HepG2 (cell line): ENCODE measurements at regions not wholly inside any gene's neighbourhood (a gene's known extent, or its start where the extent isn't known, plus 50 kb on each side); places are given as distances from the start of the nearest gene placed in this dataset.

ENCODE experiments used
- ATAC-seq: fragments of 200-7000 bp; cut with Tn5 transposase; 3 replicates; pipeline ENCODE4 v1.9.1; 2020; ENCODE audit warnings: mild to moderate bottlenecking, moderate library complexity
- BruUV-seq: library from RNA; stranded (reverse); fragments of 400-500 nt; replicated peaks from 2 replicates; lab custom pipeline; 2021; lab: Mats Ljungman, UMichigan
- CTCF ChIA-PET: fragments of 300-600 bp; formaldehyde crosslinking; extraction: SDS; loops from one replicate; lab custom pipeline; 2021; ENCODE audit warnings: low total read pairs, inconsistent platforms, low intra/inter-chr PET ratio; lab: Yijun Ruan, JAX
- POLR2A ChIA-PET: fragments of 350-600 bp; sonication (Branson Sonifier 250); formaldehyde crosslinking; loops from one replicate; lab custom pipeline; 2020; ENCODE audit warnings: antibody characterized with exemption, inconsistent platforms; lab: Yijun Ruan, JAX
- DNase-seq: peaks from one replicate; pipeline ENCODE4 v3.0.0-alpha.2; 2015; ENCODE audit warnings: low spot score
- FAIRE-seq: peaks from 3 replicates; lab custom pipeline; 2011; peaks lifted over from hg19 to GRCh38; lab: Jason Lieb, UNC
- H2AFZ ChIP-seq: one replicate; pipeline ENCODE4 v1.6.1; 2011; ENCODE audit warnings: low read length, inconsistent platforms
- H3K27ac ChIP-seq: fragments of 300-600 bp; 3 replicates; pipeline ENCODE4 v1.8.0; 2011; ENCODE audit warnings: mixed run types, mild to moderate bottlenecking, mixed read lengths, low read length, inconsistent platforms; ENCODE audit not compliant: insufficient read depth; ENCODE audit errors: extremely low read length
- H3K27me3 ChIP-seq, 2 experiments: fragments of 200-600 bp in 1 of 2; 2 replicates in 1 of 2; 3 replicates in 1 of 2; pipeline versions ENCODE4 v1.6.0 to v1.8.0; 2011; ENCODE audit warnings: low read length in 2 of 2, mild to moderate bottlenecking in 2 of 2, moderate library complexity in 2 of 2, inconsistent platforms in 1 of 2; ENCODE audit not compliant: insufficient read depth in 2 of 2, control insufficient read depth in 1 of 2
- H3K36me3 ChIP-seq, 2 experiments: fragments of 200-600 bp in 1 of 2; replicated peaks in 1 of 2; 2 replicates in 1 of 2; 3 replicates in 1 of 2; pipeline versions ENCODE4 v1.5.1 to v1.8.0; 2011; ENCODE audit warnings: low read length in 2 of 2, inconsistent platforms in 1 of 2; ENCODE audit not compliant: insufficient read depth in 2 of 2, control insufficient read depth in 1 of 2
- H3K4me1 ChIP-seq: 2 replicates; pipeline ENCODE4 v1.5.1; 2012; ENCODE audit warnings: low read length, inconsistent platforms; ENCODE audit not compliant: insufficient read depth
- H3K4me2 ChIP-seq: 2 replicates; pipeline ENCODE4 v1.6.0; 2011; ENCODE audit warnings: low read depth, low read length, inconsistent platforms
- H3K4me3 ChIP-seq, 3 experiments: fragments of 200-600 bp in 1 of 3; sonication (generic), shearing (Covaris generic) in 1 of 3; replicated peaks in 1 of 3; 2 replicates each; pipeline ENCODE4 v1.5.1; 2011 to 2016; ENCODE audit warnings: low read length in 3 of 3, inconsistent platforms in 2 of 3, low read depth in 2 of 3, mild to moderate bottlenecking in 2 of 3, control low read depth in 1 of 3, mixed read lengths in 1 of 3; ENCODE audit not compliant: insufficient read depth in 1 of 3
- H3K79me2 ChIP-seq: one replicate; pipeline ENCODE4 v1.6.1; 2011; ENCODE audit warnings: low read length, inconsistent platforms; ENCODE audit not compliant: insufficient read depth
- H3K9ac ChIP-seq: 2 replicates; pipeline ENCODE4 v1.6.0; 2011; ENCODE audit warnings: mild to moderate bottlenecking, low read depth, low read length, inconsistent platforms; ENCODE audit not compliant: insufficient read depth
- H3K9me3 ChIP-seq: 2 replicates; pipeline ENCODE4 v1.5.1; 2012; ENCODE audit warnings: mild to moderate bottlenecking, low read length
- H4K20me1 ChIP-seq: 2 replicates; pipeline ENCODE4 v1.6.0; 2011; ENCODE audit warnings: inconsistent platforms, mild to moderate bottlenecking, low read length, moderate library complexity; ENCODE audit not compliant: insufficient read depth
- ADNP ChIP-seq: sonication (generic); formaldehyde crosslinking; IDR thresholded peaks from 2 replicates; pipeline ENCODE4 v1.4.0; 2020; ENCODE audit warnings: missing genetic modification reagents
- BRF2 ChIP-seq: sonication (generic); formaldehyde crosslinking; IDR thresholded peaks from 2 replicates; pipeline ENCODE4 v1.8.1; 2022; ENCODE audit warnings: mild to moderate bottlenecking, missing genetic modification reagents
- CEBPB ChIP-seq: IDR thresholded peaks from 2 replicates; pipeline ENCODE4 v1.6.1; 2011; ENCODE audit warnings: low read depth, low read length, improper control_type of control experiment, borderline replicate concordance
- LCORL ChIP-seq, 2 experiments: fragments of 450-650 bp in 1 of 2; sonication (generic) in 1 of 2; formaldehyde crosslinking in 1 of 2; IDR thresholded peaks; 2 replicates each; pipeline versions ENCODE4 v1.5.0 to v1.6.1; 2017 to 2020; ENCODE audit warnings: antibody characterized with exemption in 1 of 2, missing genetic modification reagents in 1 of 2
- MAX ChIP-seq: IDR thresholded peaks from 2 replicates; pipeline ENCODE4 v1.6.1; 2012; ENCODE audit warnings: inconsistent platforms
- MBD4 ChIP-seq: IDR thresholded peaks from 2 replicates; pipeline ENCODE4 v1.6.1; 2012; ENCODE audit warnings: low read length, inconsistent platforms, borderline replicate concordance
- MIER2 ChIP-seq: IDR thresholded peaks from 2 replicates; pipeline ENCODE4 v1.6.1; 2016; ENCODE audit warnings: missing biosample characterization, missing genetic modification reagents
- PPARG ChIP-seq: conservative IDR thresholded peaks from 2 replicates; pipeline ENCODE4 v1.6.1; 2016; ENCODE audit warnings: missing biosample characterization, missing genetic modification reagents
- RBAK ChIP-seq: sonication (generic); formaldehyde crosslinking; IDR thresholded peaks from 2 replicates; pipeline ENCODE4 v1.5.1; 2020; ENCODE audit warnings: mild to moderate bottlenecking, missing genetic modification reagents
- RELA ChIP-seq: sonication (generic); formaldehyde crosslinking; IDR thresholded peaks from 2 replicates; pipeline ENCODE4 v1.4.0; 2020; ENCODE audit warnings: missing genetic modification reagents
- SUZ12 ChIP-seq: fragments of 150-350 bp; IDR thresholded peaks from 2 replicates; pipeline ENCODE4 v1.6.1; 2014; ENCODE audit warnings: low read depth, low read length
- ZMYM4 ChIP-seq: sonication (generic); formaldehyde crosslinking; IDR thresholded peaks from 2 replicates; pipeline ENCODE4 v1.8.1; 2023; ENCODE audit warnings: mild to moderate bottlenecking, missing genetic modification reagents
- ZNF10 ChIP-seq: sonication (generic); formaldehyde crosslinking; IDR thresholded peaks from 2 replicates; pipeline ENCODE4 v1.4.0; 2020; ENCODE audit warnings: mild to moderate bottlenecking, low read depth, missing genetic modification reagents, borderline replicate concordance
- ZNF142 ChIP-seq: sonication (generic); formaldehyde crosslinking; IDR thresholded peaks from 2 replicates; pipeline ENCODE4 v1.4.0; 2020; ENCODE audit warnings: missing genetic modification reagents
- ZNF326 ChIP-seq: sonication (generic); formaldehyde crosslinking; IDR thresholded peaks from 2 replicates; pipeline ENCODE4 v1.4.0; 2020; ENCODE audit warnings: missing genetic modification reagents, borderline replicate concordance
- ZNF556 ChIP-seq: sonication (generic); formaldehyde crosslinking; IDR thresholded peaks from 2 replicates; pipeline ENCODE4 v1.4.0; 2020; ENCODE audit warnings: mild to moderate bottlenecking, missing genetic modification reagents, borderline replicate concordance
- WGBS: methylation state at CpG from one replicate; pipeline ENCODE4 v1.1.6; 2017; ENCODE audit warnings: low lambda C conversion rate; 5-methylcytosine and 5-hydroxymethylcytosine counted together
- in situ Hi-C: cut with HindIII; loops from 2 replicates; pipeline ENCODE4 v1.10.0; 2017; ENCODE audit warnings: low pct_unique_long_range_greater_than_20kb; ENCODE audit not compliant: extremely low pct_ligation_motif_present
- intact Hi-C: fragments of 100-400 bp; cut with micrococcal nuclease; formaldehyde crosslinking; loops from one replicate; pipeline ENCODE4 v1.10.0; 2022; ENCODE audit not compliant: unreplicated experiment

DNA sequence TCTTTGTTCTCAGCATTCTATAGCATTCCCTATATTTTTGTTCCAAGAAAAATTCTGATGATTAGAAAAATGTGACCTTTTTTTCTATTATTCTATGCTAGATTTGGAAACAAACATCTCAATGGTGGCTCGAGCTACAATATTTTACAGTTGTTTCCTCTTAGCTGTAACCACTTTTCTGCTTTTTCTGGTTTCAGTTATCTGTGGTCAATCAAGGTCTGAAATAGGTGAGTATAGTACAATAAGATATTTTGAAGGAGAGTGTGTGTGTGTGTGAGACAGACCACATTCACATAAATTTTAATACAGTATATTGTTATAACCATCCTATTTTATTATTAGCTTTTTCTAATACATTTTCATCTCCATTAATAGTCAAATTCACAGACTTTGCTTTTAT, 564.5 kb upstream of the GHITM start:
- no peak overlapping the region for H3K27ac ChIP-seq
- H3K36me3 ChIP-seq = no peaks in the 10 kb centered on the region
- FAIRE-seq (no peak), ATAC-seq (no peak), DNase-seq (no peak)
- H3K9me3 ChIP-seq = peaks cover 87% of the 10 kb centered on the region
- H3K27me3 ChIP-seq = no peaks in the 10 kb centered on the region
- BruUV-seq = no TSS peak
- H2AFZ ChIP-seq = no peak overlapping the region
- POLR2A ChIA-PET = no interaction called here
- 3% methylated on average over 1 of the region's 1 CpG for WGBS
- H3K79me2 ChIP-seq = no peaks in the 10 kb centered on the region
- TF ChIP-seq ZNF10 (CRISPR knock-in tag) (no peak), ZNF556 (CRISPR knock-in tag) (no peak), ZNF142 (CRISPR knock-in tag) (no peak), ADNP (CRISPR knock-in tag) (no peak), CEBPB (no peak), RELA (CRISPR knock-in tag) (no peak), SUZ12 (no peak), PPARG (CRISPR knock-in tag) (no peak), MIER2 (no peak), RBAK (CRISPR knock-in tag) (no peak), BRF2 (CRISPR knock-in tag) (no peak), ZMYM4 (no peak), LCORL (IDR thresholded peaks at IDR 0.05) (no peak), LCORL (CRISPR knock-in tag; IDR thresholded peaks at IDR 0.05) (no peak), MAX (no peak), MBD4 (no peak), ZNF326 (CRISPR knock-in tag) (no peak)
- H3K4me1 ChIP-seq = no peaks in the 10 kb centered on the region
- intact Hi-C loops (no loop called here), in situ Hi-C loops (no loop called here)
- H3K4me3 ChIP-seq = no peak overlapping the region
- no peak overlapping the region for H3K4me2 ChIP-seq
- CTCF ChIA-PET = no interaction called here
- H3K9ac ChIP-seq = no peak overlapping the region
- no peaks in the 10 kb centered on the region for H4K20me1 ChIP-seq
